ENCODE measurements at regions not wholly inside any gene's neighbourhood (a gene's known extent, or its start where the extent isn't known, plus 50 kb on each side); places are given as distances from the start of the nearest gene placed in this dataset.

DNA sequence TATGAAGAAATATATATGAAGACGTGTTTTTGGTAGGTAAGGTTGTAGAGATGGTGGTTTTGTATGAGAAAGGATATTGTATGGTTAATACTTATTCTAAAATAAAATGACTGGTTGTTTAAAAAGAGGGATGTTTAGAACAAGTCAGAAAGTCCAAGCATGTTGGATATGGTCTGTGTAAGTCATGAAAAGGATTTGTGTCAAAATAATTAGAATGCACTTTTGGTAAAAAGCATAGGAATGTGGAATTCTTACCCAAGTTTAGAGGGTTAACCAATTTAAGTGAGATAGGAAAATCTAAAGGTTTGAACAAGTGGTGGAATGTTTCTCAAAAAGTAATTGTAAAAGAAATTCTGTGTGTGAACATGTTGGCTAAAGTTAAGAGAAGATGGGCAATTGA, 1556.5 kb upstream of the C9orf72 start:
- Histone ChIP-seq H3K4me3 (replicated peaks in 1 of 3) (no peak overlapping the region), H3K27me3 (no peaks in the 10 kb centered on the region), H3K9me3 (no peaks in the 10 kb centered on the region), H3K4me1 (no peaks in the 10 kb centered on the region), H3K27ac (no peak overlapping the region), H3K36me3 (no peaks in the 10 kb centered on the region)
- intact Hi-C loops (cut with DNase I): no loop called here
- 78 to 82% methylated on average over 1 of the region's 1 CpG for WGBS, 2 donors
- DNase-seq: no peak
- TF ChIP-seq, protein P1, sequence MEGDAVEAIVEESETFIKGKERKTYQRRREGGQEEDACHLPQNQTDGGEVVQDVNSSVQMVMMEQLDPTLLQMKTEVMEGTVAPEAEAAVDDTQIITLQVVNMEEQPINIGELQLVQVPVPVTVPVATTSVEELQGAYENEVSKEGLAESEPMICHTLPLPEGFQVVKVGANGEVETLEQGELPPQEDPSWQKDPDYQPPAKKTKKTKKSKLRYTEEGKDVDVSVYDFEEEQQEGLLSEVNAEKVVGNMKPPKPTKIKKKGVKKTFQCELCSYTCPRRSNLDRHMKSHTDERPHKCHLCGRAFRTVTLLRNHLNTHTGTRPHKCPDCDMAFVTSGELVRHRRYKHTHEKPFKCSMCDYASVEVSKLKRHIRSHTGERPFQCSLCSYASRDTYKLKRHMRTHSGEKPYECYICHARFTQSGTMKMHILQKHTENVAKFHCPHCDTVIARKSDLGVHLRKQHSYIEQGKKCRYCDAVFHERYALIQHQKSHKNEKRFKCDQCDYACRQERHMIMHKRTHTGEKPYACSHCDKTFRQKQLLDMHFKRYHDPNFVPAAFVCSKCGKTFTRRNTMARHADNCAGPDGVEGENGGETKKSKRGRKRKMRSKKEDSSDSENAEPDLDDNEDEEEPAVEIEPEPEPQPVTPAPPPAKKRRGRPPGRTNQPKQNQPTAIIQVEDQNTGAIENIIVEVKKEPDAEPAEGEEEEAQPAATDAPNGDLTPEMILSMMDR (IDR thresholded peaks at IDR 0.05): no peak
- no peak for TF ChIP-seq POLR2A (IDR thresholded peaks at IDR 0.05)

- H3K9me3 ChIP-seq: no peaks in the 10 kb centered on the region
- TF ChIP-seq, protein P1 (IDR thresholded peaks at IDR 0.05): no peak
- no peak for TF ChIP-seq POLR2A (IDR thresholded peaks at IDR 0.05)
- WGBS, 2 donors: 93 to 98% methylated on average over 1 of the region's 1 CpG
These were observed 1571.2 kb upstream of the C9orf72 start for GRCh38 chr9:29144476-29144875.

DNA sequence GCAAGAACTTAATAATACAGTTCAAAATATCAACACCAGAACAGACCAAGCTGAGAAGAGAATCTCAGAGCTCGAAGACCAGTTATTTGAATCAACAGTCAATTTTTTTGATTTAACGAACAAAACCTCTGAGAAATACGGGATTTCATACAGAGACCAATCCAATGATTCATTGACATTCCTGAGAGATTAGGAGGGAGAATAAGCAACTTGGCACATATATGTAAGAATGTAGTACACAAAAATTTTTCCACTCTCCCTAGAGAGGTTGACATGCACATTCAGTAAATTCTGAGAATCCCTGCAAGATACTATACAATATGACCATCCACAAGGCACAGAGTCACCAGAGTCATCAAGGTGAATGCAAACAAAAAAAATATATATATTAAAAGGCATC, 1577.3 kb upstream of the C9orf72 start:
- no peaks in the 10 kb centered on the region for H3K4me1 ChIP-seq
- no peaks in the 10 kb centered on the region for H3K9me3 ChIP-seq
- 81 to 91% methylated on average over 3 of the region's 3 CpGs for WGBS, 2 donors
- no peak overlapping the region for H3K27ac ChIP-seq
- TF ChIP-seq, protein P1 (IDR thresholded peaks at IDR 0.05): no peak
- no peak for TF ChIP-seq POLR2A (IDR thresholded peaks at IDR 0.05)
- no peaks in the 10 kb centered on the region for H3K36me3 ChIP-seq
- H3K4me3 ChIP-seq (replicated peaks in 1 of 3): no peak overlapping the region
- no peaks in the 10 kb centered on the region for H3K27me3 ChIP-seq
- intact Hi-C loops (cut with DNase I): no loop called here
- no peak for DNase-seq

More at GRCh38 chr9:29144476-29144875, 1571.2 kb upstream of the C9orf72 start:
- Histone ChIP-seq H3K4me1 (no peaks in the 10 kb centered on the region), H3K36me3 (no peaks in the 10 kb centered on the region), H3K27ac (no peak overlapping the region), H3K4me3 (replicated peaks in 1 of 3) (no peak overlapping the region), H3K27me3 (no peaks in the 10 kb centered on the region)
- no peak for DNase-seq
- intact Hi-C loops (cut with DNase I): no loop called here

- Histone ChIP-seq H3K9me3 (no peaks in the 10 kb centered on the region), H3K4me3 (replicated peaks in 1 of 3) (no peak overlapping the region), H3K27me3 (no peaks in the 10 kb centered on the region), H3K4me1 (no peaks in the 10 kb centered on the region), H3K27ac (no peak overlapping the region), H3K36me3 (no peaks in the 10 kb centered on the region)
- intact Hi-C loops (cut with DNase I): no loop called here
- TF ChIP-seq, protein P1 (IDR thresholded peaks at IDR 0.05): no peak
- no peak for TF ChIP-seq POLR2A (IDR thresholded peaks at IDR 0.05)
- WGBS, 2 donors: 90 to 91% methylated on average over 6 of the region's 6 CpGs
- no peak for DNase-seq
These were observed 1587.6 kb upstream of the C9orf72 start for GRCh38 chr9:29160763-29161353.

DNA sequence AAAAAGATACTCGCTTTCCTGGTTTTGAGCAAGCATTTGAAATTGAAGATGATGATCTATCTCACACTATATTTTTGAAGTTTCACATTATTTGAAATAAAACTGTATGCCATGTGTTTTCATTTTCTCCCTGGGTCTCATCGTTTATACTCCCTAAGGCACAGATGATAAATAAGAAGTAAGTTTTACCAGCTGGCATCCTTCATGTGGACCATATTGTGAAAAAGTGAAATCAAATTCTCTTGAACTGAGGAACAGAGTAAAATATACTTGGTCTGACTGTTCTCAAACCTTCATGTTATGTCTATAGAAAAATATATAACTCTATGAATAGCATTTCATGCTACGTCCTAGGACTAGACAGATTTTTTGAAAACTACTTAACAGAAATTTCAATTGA, 1600.9 kb upstream of the C9orf72 start:
- WGBS, 2 donors: 87 to 90% methylated on average over 3 of the region's 3 CpGs
- intact Hi-C loops (cut with DNase I): no loop called here
- Histone ChIP-seq H3K27ac (no peak overlapping the region), H3K4me3 (replicated peaks in 1 of 3) (no peak overlapping the region), H3K4me1 (no peaks in the 10 kb centered on the region), H3K27me3 (no peaks in the 10 kb centered on the region), H3K9me3 (no peaks in the 10 kb centered on the region), H3K36me3 (no peaks in the 10 kb centered on the region)
- TF ChIP-seq POLR2A (IDR thresholded peaks at IDR 0.05): no peak
- TF ChIP-seq, protein P1 (IDR thresholded peaks at IDR 0.05): no peak
- DNase-seq: no peak

Data from thyroid gland (tissue), 4 donors.